ENCODE measurements at regions not wholly inside any gene's neighbourhood (a gene's known extent, or its start where the extent isn't known, plus 50 kb on each side); places are given as distances from the start of the nearest gene placed in this dataset.

- no peak for DNase-seq (ENCODE audit: low spot score)
Observed at GRCh38 chr6:6781873-6782227, 193.3 kb downstream of the LY86 start.

- no peak for DNase-seq (ENCODE audit: low spot score)
Observed at GRCh38 chr6:6783721-6784120, 195.2 kb downstream of the LY86 start.

GRCh38 chr6:6784514-6785162 lies 196.1 kb downstream of the LY86 start:
- DNase-seq (ENCODE audit: low spot score), result no peak

GRCh38 chr6:6785163-6785521 lies 196.6 kb downstream of the LY86 start:
- no peak for DNase-seq (ENCODE audit: low spot score)

GRCh38 chr6:6788394-6789032 lies 200.0 kb downstream of the LY86 start:
- no peak for DNase-seq (ENCODE audit: low spot score)

GRCh38 chr6:6790393-6790792 lies 201.9 kb downstream of the LY86 start:
- DNase-seq (ENCODE audit: low spot score), result no peak

- no peak for DNase-seq (ENCODE audit: low spot score)
Observed at GRCh38 chr6:6790891-6791290, 202.4 kb downstream of the LY86 start.

- DNase-seq (ENCODE audit: low spot score), result no peak
Observed at GRCh38 chr6:6793388-6794250, 205.1 kb downstream of the LY86 start.

GRCh38 chr6:6795393-6795792 lies 206.9 kb downstream of the LY86 start:
- no peak for DNase-seq (ENCODE audit: low spot score)

GRCh38 chr6:6796818-6797217 lies 208.3 kb downstream of the LY86 start:
- no peak for DNase-seq (ENCODE audit: low spot score)

- DNase-seq (ENCODE audit: low spot score), result no peak
Observed at GRCh38 chr6:6798448-6798860, 209.9 kb downstream of the LY86 start.

- no peak for DNase-seq (ENCODE audit: low spot score)
Observed at GRCh38 chr6:6801005-6801335, 212.4 kb downstream of the LY86 start.

- DNase-seq (ENCODE audit: low spot score), result no peak
Observed at GRCh38 chr6:6801635-6802218, 213.2 kb downstream of the LY86 start.

GRCh38 chr6:6803180-6803977 lies 214.9 kb downstream of the LY86 start:
- no peak for DNase-seq (ENCODE audit: low spot score)

- DNase-seq (ENCODE audit: low spot score), result no peak
Observed at GRCh38 chr6:6804843-6805615, 216.5 kb downstream of the LY86 start.

GRCh38 chr6:6806844-6807518 lies 218.5 kb downstream of the LY86 start:
- DNase-seq (ENCODE audit: low spot score), result no peak

GRCh38 chr6:6808343-6808742 lies 219.8 kb downstream of the LY86 start:
- DNase-seq (ENCODE audit: low spot score), result no peak

GRCh38 chr6:6808915-6809314 lies 220.4 kb downstream of the LY86 start:
- DNase-seq (ENCODE audit: low spot score), result no peak

GRCh38 chr6:6810727-6811126 lies 222.2 kb downstream of the LY86 start:
- no peak for DNase-seq (ENCODE audit: low spot score)

- DNase-seq (ENCODE audit: low spot score), result no peak
Observed at GRCh38 chr6:6811128-6812009, 222.8 kb downstream of the LY86 start.

All from left forelimb (tissue), 1 donor.